Ramos (cell line): ENCODE measurements at regions not wholly inside any gene's neighbourhood (a gene's known extent, or its start where the extent isn't known, plus 50 kb on each side); places are given as distances from the start of the nearest gene placed in this dataset.

Experiments used
- in situ Hi-C: fragments of 300-500 bp; cut with MboI; formaldehyde crosslinking; loops from one replicate; pipeline ENCODE4 v1.14.3; 2022; ENCODE audit warnings: low sequenced_read_pairs; ENCODE audit not compliant: unreplicated experiment

GRCh38 chr3:72543246-72543645, 305.0 kb downstream of the SHQ1 start:
- in situ Hi-C loops: no loop called here

GRCh38 chr3:72542781-72543180, 305.5 kb downstream of the SHQ1 start:
- in situ Hi-C loops: no loop called here

GRCh38 chr3:72539856-72540255, 308.4 kb downstream of the SHQ1 start:
- in situ Hi-C loops: no loop called here

- in situ Hi-C loops: no loop called here
Observed at GRCh38 chr3:72538070-72538745, 310.0 kb downstream of the SHQ1 start.

GRCh38 chr3:72537448-72537847, 310.8 kb downstream of the SHQ1 start:
- in situ Hi-C loops: no loop called here

- in situ Hi-C loops: no loop called here
Observed at GRCh38 chr3:72536878-72537267, 311.4 kb downstream of the SHQ1 start.

GRCh38 chr3:72536206-72536877, 311.9 kb downstream of the SHQ1 start:
- in situ Hi-C loops: no loop called here

GRCh38 chr3:72535772-72536171, 312.5 kb downstream of the SHQ1 start:
- in situ Hi-C loops: no loop called here

GRCh38 chr3:72533591-72534473, 314.4 kb downstream of the SHQ1 start:
- in situ Hi-C loops: no loop called here

- in situ Hi-C loops: no loop called here
Observed at GRCh38 chr3:72530426-72530825, 317.8 kb downstream of the SHQ1 start.

- in situ Hi-C loops: no loop called here
Observed at GRCh38 chr3:72529081-72529480, 319.2 kb downstream of the SHQ1 start.

- in situ Hi-C loops: no loop called here
Observed at GRCh38 chr3:72523429-72524151, 324.7 kb downstream of the SHQ1 start.

- in situ Hi-C loops: no loop called here
Observed at GRCh38 chr3:72520690-72521308, 327.4 kb downstream of the SHQ1 start.

GRCh38 chr3:72519946-72520604, 328.2 kb downstream of the SHQ1 start:
- in situ Hi-C loops: no loop called here

GRCh38 chr3:72517921-72518424, 330.3 kb downstream of the SHQ1 start:
- in situ Hi-C loops: no loop called here

- in situ Hi-C loops: no loop called here
Observed at GRCh38 chr3:72517336-72517735, 330.9 kb downstream of the SHQ1 start.

GRCh38 chr3:72516361-72516760, 331.9 kb downstream of the SHQ1 start:
- in situ Hi-C loops: no loop called here

- in situ Hi-C loops: no loop called here
Observed at GRCh38 chr3:72515941-72516340, 332.3 kb downstream of the SHQ1 start.

GRCh38 chr3:72515281-72515680, 333.0 kb downstream of the SHQ1 start:
- in situ Hi-C loops: no loop called here
